Esophagus muscularis mucosa (tissue), 4 donors: ENCODE measurements at regions not wholly inside any gene's neighbourhood (a gene's known extent, or its start where the extent isn't known, plus 50 kb on each side); places are given as distances from the start of the nearest gene placed in this dataset.

ENCODE experiments used
- DNase-seq: peaks from one replicate; pipeline ENCODE4 v3.0.0-alpha.2; 2017; ENCODE audit errors: extremely low spot score
- H3K27ac ChIP-seq, 4 donors: fragments of 200-600 bp; sonication (generic); replicated peaks in 1 of 4; 1 replicate in 3 of 4; 2 replicates in 1 of 4; pipeline ENCODE4 v1.5.1; 2016 to 2019; ENCODE audit warnings: mild to moderate bottlenecking in 1 of 4
- H3K27me3 ChIP-seq, 4 donors: fragments of 200-600 bp; sonication (generic); one replicate each; pipeline versions ENCODE4 v1.5.1 to v1.6.0; 2016 to 2019
- H3K36me3 ChIP-seq, 4 donors: fragments of 200-600 bp; sonication (generic); one replicate each; pipeline ENCODE4 v1.5.1; 2016 to 2019
- H3K4me1 ChIP-seq, 4 donors: fragments of 200-600 bp; sonication (generic); one replicate each; pipeline ENCODE4 v1.5.1; 2016 to 2019
- H3K4me3 ChIP-seq, 4 donors: fragments of 200-600 bp; sonication (generic); 1 replicate in 2 of 4; 2 replicates in 2 of 4; pipeline ENCODE4 v1.5.1; 2016 to 2019; ENCODE audit warnings: mild to moderate bottlenecking in 4 of 4, moderate library complexity in 1 of 4
- H3K9me3 ChIP-seq, 4 donors: fragments of 200-600 bp; sonication (generic); 1 replicate in 3 of 4; 2 replicates in 1 of 4; pipeline ENCODE4 v1.5.1; 2016 to 2019
- CTCF ChIP-seq, 3 experiments: fragments of 200-600 bp in 2 of 3; fragments of 450-650 bp in 1 of 3; sonication (generic) in 2 of 3; IDR thresholded peaks; one replicate each; pipeline ENCODE4 v1.5.1; 2017 to 2019; ENCODE audit warnings: antibody characterized with exemption in 3 of 3, mild to moderate bottlenecking in 2 of 3, moderate library complexity in 1 of 3
- EP300 ChIP-seq: sonication (generic); formaldehyde crosslinking; IDR thresholded peaks from one replicate; pipeline ENCODE4 v1.6.1; 2017; ENCODE audit warnings: antibody characterized with exemption
- POLR2A ChIP-seq: fragments of 450-650 bp; IDR thresholded peaks from one replicate; pipeline ENCODE4 v1.6.1; 2017; ENCODE audit warnings: antibody characterized with exemption, moderate library complexity, mild to moderate bottlenecking, low read depth
- POLR2AphosphoS5 ChIP-seq, 2 donors: sonication (generic); formaldehyde crosslinking; IDR thresholded peaks; one replicate each; pipeline ENCODE4 v1.6.1; 2017; ENCODE audit warnings: antibody characterized with exemption in 2 of 2
- WGBS: methylation state at CpG from one replicate; pipeline ENCODE4 v1.1.5; 2018; 5-methylcytosine and 5-hydroxymethylcytosine counted together
- intact Hi-C: fragments of 100-400 bp; cut with DNase I; formaldehyde crosslinking; loops from one replicate; pipeline ENCODE4 v1.15.1; 2023

GRCh38 chr2:149816756-149817551, 229.4 kb upstream of the MMADHC start:
- Histone ChIP-seq H3K4me3 (no peak overlapping the region), H3K27me3 (no peaks in the 10 kb centered on the region), H3K36me3 (no peaks in the 10 kb centered on the region), H3K4me1 (no peaks in the 10 kb centered on the region), H3K9me3 (no peaks in the 10 kb centered on the region), H3K27ac (no peak overlapping the region)
- DNase-seq: no peak
- TF ChIP-seq EP300 (no peak), POLR2A (no peak), POLR2AphosphoS5 (IDR thresholded peaks at IDR 0.05) (no peak), CTCF (IDR thresholded peaks at IDR 0.05) (no peak)
- 91% methylated on average over 1 of the region's 1 CpG for WGBS
- intact Hi-C loops: no loop called here

- intact Hi-C loops: no loop called here
- no peak for TF ChIP-seq POLR2A
- TF ChIP-seq EP300: no peak
- no peak for TF ChIP-seq POLR2AphosphoS5 (IDR thresholded peaks at IDR 0.05)
- TF ChIP-seq CTCF (IDR thresholded peaks at IDR 0.05): no peak
- Histone ChIP-seq H3K9me3 (no peaks in the 10 kb centered on the region), H3K4me3 (no peak overlapping the region), H3K27me3 (no peaks in the 10 kb centered on the region), H3K27ac (no peak overlapping the region), H3K4me1 (no peaks in the 10 kb centered on the region), H3K36me3 (no peaks in the 10 kb centered on the region)
- WGBS: 93% methylated on average over 1 of the region's 1 CpG
- DNase-seq: no peak
These were observed 228.4 kb upstream of the MMADHC start for GRCh38 chr2:149815941-149816340.

- Histone ChIP-seq H3K27ac (no peak overlapping the region), H3K27me3 (no peaks in the 10 kb centered on the region), H3K36me3 (no peaks in the 10 kb centered on the region), H3K4me3 (no peak overlapping the region), H3K4me1 (no peaks in the 10 kb centered on the region), H3K9me3 (no peaks in the 10 kb centered on the region)
- intact Hi-C loops: no loop called here
- no peak for DNase-seq
- 85% methylated on average over 3 of the region's 3 CpGs for WGBS
- TF ChIP-seq CTCF (IDR thresholded peaks at IDR 0.05): no peak
- TF ChIP-seq POLR2A: no peak
- no peak for TF ChIP-seq EP300
- TF ChIP-seq POLR2AphosphoS5 (IDR thresholded peaks at IDR 0.05): no peak
These were observed 227.3 kb upstream of the MMADHC start for GRCh38 chr2:149814901-149815300.

GRCh38 chr2:149814049-149814448, 226.5 kb upstream of the MMADHC start:
- no peak for TF ChIP-seq POLR2A
- no peak for TF ChIP-seq EP300
- no peak for TF ChIP-seq CTCF (IDR thresholded peaks at IDR 0.05)
- no peak for TF ChIP-seq POLR2AphosphoS5 (IDR thresholded peaks at IDR 0.05)
- 79% methylated on average over 1 of the region's 1 CpG for WGBS
- intact Hi-C loops: no loop called here

DNA sequence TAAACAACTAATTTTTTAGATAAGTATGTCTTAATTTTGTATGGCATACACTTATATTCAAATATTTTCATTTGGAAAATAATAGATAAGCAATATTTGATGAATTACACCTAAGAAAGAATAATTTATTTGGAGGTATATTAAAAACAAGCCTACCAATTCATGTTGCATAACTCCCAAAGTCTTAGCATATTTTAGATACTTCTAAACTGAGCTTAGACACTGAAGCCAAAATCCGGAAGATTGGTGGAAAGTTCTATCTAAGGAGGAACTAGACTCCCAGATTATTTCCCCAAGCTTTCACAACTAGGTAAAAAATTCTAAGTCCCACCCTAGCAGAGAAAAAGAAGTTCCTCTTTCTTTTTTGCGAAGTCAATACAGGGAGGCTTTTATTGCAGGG, 221.0 kb upstream of the MMADHC start:
- Histone ChIP-seq H3K27ac (no peak overlapping the region), H3K4me3 (no peak overlapping the region), H3K36me3 (no peaks in the 10 kb centered on the region), H3K27me3 (no peaks in the 10 kb centered on the region), H3K9me3 (no peaks in the 10 kb centered on the region), H3K4me1 (no peaks in the 10 kb centered on the region)
- TF ChIP-seq POLR2A (no peak), CTCF (IDR thresholded peaks at IDR 0.05) (no peak), POLR2AphosphoS5 (IDR thresholded peaks at IDR 0.05) (no peak), EP300 (no peak)
- DNase-seq: no peak
- intact Hi-C loops: no loop called here
- WGBS: 65% methylated on average over 2 of the region's 2 CpGs

More at GRCh38 chr2:149814049-149814448, 226.5 kb upstream of the MMADHC start:
- no peaks in the 10 kb centered on the region for H3K4me1 ChIP-seq
- H3K36me3 ChIP-seq: no peaks in the 10 kb centered on the region
- H3K27me3 ChIP-seq: no peaks in the 10 kb centered on the region
- H3K27ac ChIP-seq: no peak overlapping the region
- DNase-seq: no peak
- no peak overlapping the region for H3K4me3 ChIP-seq
- no peaks in the 10 kb centered on the region for H3K9me3 ChIP-seq
